SK-N-SH (cell line): ENCODE measurements at regions not wholly inside any gene's neighbourhood (a gene's known extent, or its start where the extent isn't known, plus 50 kb on each side); places are given as distances from the start of the nearest gene placed in this dataset.

Experiments used
- CTCF ChIA-PET: fragments of 300-600, 350-600 bp; formaldehyde crosslinking; extraction: SDS; loops from one replicate; lab custom pipeline; 2021; lab: Yijun Ruan, JAX
- POLR2A ChIA-PET: fragments of 350-600 bp; sonication (Branson Sonifier 250); formaldehyde crosslinking; extraction: SDS; loops from one replicate; lab custom pipeline; 2020; ENCODE audit warnings: antibody characterized with exemption, inconsistent platforms; lab: Yijun Ruan, JAX
- DNase-seq: peaks from one replicate; pipeline ENCODE4 v3.0.0; 2012
- H2AFZ ChIP-seq: fragments of 200-600 bp; sonication (generic); 2 replicates; pipeline ENCODE4 v1.8.1; 2016; ENCODE audit warnings: antibody characterized with exemption, mild to moderate bottlenecking, low read depth
- H3F3A ChIP-seq: fragments of 200-600 bp; sonication (generic); replicated peaks from 2 replicates; pipeline ENCODE3; 2016; ENCODE audit warnings: antibody characterized with exemption, mild to moderate bottlenecking; ENCODE audit not compliant: insufficient read depth
- H3K27ac ChIP-seq, 2 experiments: fragments of 200-500 bp in 1 of 2; fragments of 200-600 bp in 1 of 2; sonication (Bioruptor generic) in 1 of 2; sonication (generic), shearing (Covaris generic) in 1 of 2; 2 replicates each; pipeline versions ENCODE4 v1.5.1 to v1.6.1; 2014 to 2016; ENCODE audit warnings: low read depth in 2 of 2, inconsistent platforms in 1 of 2, low read length in 1 of 2, mild to moderate bottlenecking in 1 of 2, mixed read lengths in 1 of 2
- H3K27me3 ChIP-seq: fragments of 200-600 bp; sonication (generic), shearing (Covaris generic); 2 replicates; pipeline ENCODE4 v1.6.1; 2016; ENCODE audit warnings: mixed run types; ENCODE audit not compliant: insufficient read depth
- H3K36me3 ChIP-seq, 2 experiments: fragments of 200-500 bp in 1 of 2; fragments of 200-600 bp in 1 of 2; sonication (Bioruptor generic) in 1 of 2; sonication (generic) in 1 of 2; replicated peaks in 1 of 2; 2 replicates each; pipeline versions ENCODE3 to v1.5.1; 2014 to 2016; ENCODE audit warnings: low read length in 1 of 2, mild to moderate bottlenecking in 1 of 2; ENCODE audit not compliant: insufficient read depth in 2 of 2, control insufficient read depth in 1 of 2
- H3K4me1 ChIP-seq, 2 experiments: fragments of 200-500 bp in 1 of 2; fragments of 200-600 bp in 1 of 2; sonication (Bioruptor generic) in 1 of 2; sonication (generic), shearing (Covaris generic) in 1 of 2; 2 replicates each; pipeline versions ENCODE4 v1.5.1 to v1.6.1; 2014 to 2016; ENCODE audit warnings: low read depth in 1 of 2, low read length in 1 of 2, mixed run types in 1 of 2; ENCODE audit not compliant: insufficient read depth in 2 of 2, control insufficient read depth in 1 of 2
- H3K4me2 ChIP-seq: fragments of 200-600 bp; sonication (generic), shearing (Covaris generic); 2 replicates; pipeline ENCODE4 v1.6.1; 2017; ENCODE audit warnings: mixed run types
- H3K4me3 ChIP-seq, 2 experiments: fragments of 200-500 bp in 1 of 2; fragments of 200-600 bp in 1 of 2; sonication (Bioruptor generic) in 1 of 2; sonication (generic), shearing (Covaris generic) in 1 of 2; 2 replicates each; pipeline versions ENCODE4 v1.5.1 to v1.8.1; 2014 to 2016; ENCODE audit warnings: low read depth in 2 of 2, inconsistent platforms in 1 of 2, low read length in 1 of 2, mild to moderate bottlenecking in 1 of 2, mixed read lengths in 1 of 2, moderate library complexity in 1 of 2
- H3K79me2 ChIP-seq: fragments of 200-600 bp; sonication (generic); 2 replicates; pipeline ENCODE4 v1.8.1; 2017; ENCODE audit warnings: mild to moderate bottlenecking; ENCODE audit not compliant: insufficient read depth
- H3K9ac ChIP-seq: fragments of 200-600 bp; sonication (generic); 2 replicates; pipeline ENCODE4 v1.6.1; 2017; ENCODE audit warnings: mixed run types
- H3K9me2 ChIP-seq: fragments of 200-600 bp; sonication (generic); 2 replicates; pipeline ENCODE4 v1.6.1; 2017; ENCODE audit warnings: mixed run types
- H3K9me3 ChIP-seq: fragments of 200-600 bp; sonication (generic); 2 replicates; pipeline ENCODE4 v1.6.1; 2017; ENCODE audit warnings: mixed run types, mild to moderate bottlenecking, moderate library complexity
- H4K20me1 ChIP-seq: fragments of 200-600 bp; sonication (generic); 2 replicates; pipeline ENCODE4 v1.6.1; 2017; ENCODE audit warnings: mild to moderate bottlenecking, mixed run types; ENCODE audit not compliant: insufficient read depth
- CHD2 ChIP-seq: fragments of 150-350 bp; IDR thresholded peaks from 2 replicates; pipeline ENCODE4 v1.6.1; 2018; ENCODE audit warnings: low read length; ENCODE audit not compliant: partially characterized antibody
- FOXM1 ChIP-seq: IDR thresholded peaks from 2 replicates; pipeline ENCODE4 v1.4.0; 2012; ENCODE audit warnings: low read depth, mild to moderate bottlenecking
- GABPA ChIP-seq: IDR thresholded peaks from 2 replicates; pipeline ENCODE4 v1.4.0; 2012; ENCODE audit warnings: low read depth, mild to moderate bottlenecking
- JUND ChIP-seq: IDR thresholded peaks from 2 replicates; pipeline ENCODE4 v1.4.0; 2012
- MXI1 ChIP-seq: IDR thresholded peaks from 2 replicates; pipeline ENCODE4 v1.6.1; 2012; ENCODE audit warnings: mild to moderate bottlenecking, low read depth, low read length, improper control_type of control experiment
- NRF1 ChIP-seq: IDR thresholded peaks from 2 replicates; pipeline ENCODE4 v1.6.1; 2012; ENCODE audit warnings: low read depth, mild to moderate bottlenecking, low read length
- POLR2AphosphoS5 ChIP-seq: IDR thresholded peaks from 2 replicates; pipeline ENCODE4 v1.6.1; 2012; ENCODE audit warnings: low read depth, low read length
- RAD21 ChIP-seq: IDR thresholded peaks from 2 replicates; pipeline ENCODE4 v1.6.1; 2012; ENCODE audit warnings: mild to moderate bottlenecking, low read length
- RCOR1 ChIP-seq: fragments of 150-350 bp; IDR thresholded peaks from 2 replicates; pipeline ENCODE4 v1.6.1; 2017; ENCODE audit warnings: antibody characterized with exemption, low read length
- RXRA ChIP-seq: IDR thresholded peaks from 2 replicates; pipeline ENCODE4 v1.4.0; 2012; ENCODE audit warnings: low read depth, mild to moderate bottlenecking, borderline replicate concordance
- SIN3A ChIP-seq: IDR thresholded peaks from 2 replicates; pipeline ENCODE4 v1.6.1; 2012; ENCODE audit warnings: low read depth, mild to moderate bottlenecking, low read length, moderate library complexity, borderline replicate concordance
- TAF1 ChIP-seq: IDR thresholded peaks from 2 replicates; pipeline ENCODE4 v1.6.1; 2012; ENCODE audit warnings: low read depth, mild to moderate bottlenecking, low read length, moderate library complexity, borderline replicate concordance
- USF2 ChIP-seq: fragments of 150-350 bp; IDR thresholded peaks from 2 replicates; pipeline ENCODE4 v1.6.1; 2017; ENCODE audit warnings: antibody characterized with exemption, low read length, low read depth, borderline replicate concordance
- YY1 ChIP-seq: IDR thresholded peaks from 2 replicates; pipeline ENCODE4 v1.4.0; 2012; ENCODE audit warnings: low read depth, mild to moderate bottlenecking
- WGBS: methylation state at CpG from one replicate; pipeline ENCODE4 v1.1.6; 2017; ENCODE audit warnings: low lambda C conversion rate; 5-methylcytosine and 5-hydroxymethylcytosine counted together
- TF ChIP-seq, protein P1 (sequence below): IDR thresholded peaks from 2 replicates; pipeline ENCODE4; 2012
- TF ChIP-seq, protein P2 (sequence below): IDR thresholded peaks from 2 replicates; pipeline ENCODE4 v1.4.0; 2012; ENCODE audit warnings: low read depth, borderline replicate concordance
- TF ChIP-seq, protein P3 (sequence below): IDR thresholded peaks from 2 replicates; pipeline ENCODE4 v1.4.0; 2012; ENCODE audit warnings: low read depth
- TF ChIP-seq, protein P4 (sequence below): fragments of 150-350 bp; IDR thresholded peaks from 2 replicates; pipeline ENCODE4 v1.6.1; 2016; ENCODE audit warnings: mild to moderate bottlenecking, low read depth, low read length

- Histone ChIP-seq H3F3A (no peaks in the 10 kb centered on the region), H3K27me3 (no peaks in the 10 kb centered on the region; the same call in 1 of the 2 replicates), H3K4me3 (no peak overlapping the region), H3K4me1 (peaks cover 0 to 2% of the 10 kb centered on the region in 2 experiments; a peak in 1 of 4 replicates), H3K36me3 (no peaks in the 10 kb centered on the region), H3K9ac (no peak overlapping the region), H3K27ac (no peak overlapping the region), H3K79me2 (no peaks in the 10 kb centered on the region), H2AFZ (no peak overlapping the region), H4K20me1 (no peaks in the 10 kb centered on the region), H3K9me3 (no peaks in the 10 kb centered on the region), H3K9me2 (no peaks in the 10 kb centered on the region), H3K4me2 (no peak overlapping the region)
- CTCF ChIA-PET, result no interaction called here
- TF ChIP-seq, protein P1, sequence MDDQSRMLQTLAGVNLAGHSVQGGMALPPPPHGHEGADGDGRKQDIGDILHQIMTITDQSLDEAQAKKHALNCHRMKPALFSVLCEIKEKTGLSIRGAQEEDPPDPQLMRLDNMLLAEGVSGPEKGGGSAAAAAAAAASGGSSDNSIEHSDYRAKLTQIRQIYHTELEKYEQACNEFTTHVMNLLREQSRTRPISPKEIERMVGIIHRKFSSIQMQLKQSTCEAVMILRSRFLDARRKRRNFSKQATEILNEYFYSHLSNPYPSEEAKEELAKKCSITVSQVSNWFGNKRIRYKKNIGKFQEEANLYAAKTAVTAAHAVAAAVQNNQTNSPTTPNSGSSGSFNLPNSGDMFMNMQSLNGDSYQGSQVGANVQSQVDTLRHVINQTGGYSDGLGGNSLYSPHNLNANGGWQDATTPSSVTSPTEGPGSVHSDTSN, result no peak
- TF ChIP-seq MXI1 (no peak), POLR2AphosphoS5 (no peak), FOXM1 (no peak), RCOR1 (no peak), CHD2 (no peak)
- TF ChIP-seq, protein P2, sequence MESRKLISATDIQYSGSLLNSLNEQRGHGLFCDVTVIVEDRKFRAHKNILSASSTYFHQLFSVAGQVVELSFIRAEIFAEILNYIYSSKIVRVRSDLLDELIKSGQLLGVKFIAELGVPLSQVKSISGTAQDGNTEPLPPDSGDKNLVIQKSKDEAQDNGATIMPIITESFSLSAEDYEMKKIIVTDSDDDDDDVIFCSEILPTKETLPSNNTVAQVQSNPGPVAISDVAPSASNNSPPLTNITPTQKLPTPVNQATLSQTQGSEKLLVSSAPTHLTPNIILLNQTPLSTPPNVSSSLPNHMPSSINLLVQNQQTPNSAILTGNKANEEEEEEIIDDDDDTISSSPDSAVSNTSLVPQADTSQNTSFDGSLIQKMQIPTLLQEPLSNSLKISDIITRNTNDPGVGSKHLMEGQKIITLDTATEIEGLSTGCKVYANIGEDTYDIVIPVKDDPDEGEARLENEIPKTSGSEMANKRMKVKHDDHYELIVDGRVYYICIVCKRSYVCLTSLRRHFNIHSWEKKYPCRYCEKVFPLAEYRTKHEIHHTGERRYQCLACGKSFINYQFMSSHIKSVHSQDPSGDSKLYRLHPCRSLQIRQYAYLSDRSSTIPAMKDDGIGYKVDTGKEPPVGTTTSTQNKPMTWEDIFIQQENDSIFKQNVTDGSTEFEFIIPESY, result no peak
- DNase-seq, result no peak
- POLR2A ChIA-PET, result no interaction called here
Observed at GRCh38 chr9:38182321-38182720, 113.3 kb upstream of the SHB start.

DNA sequence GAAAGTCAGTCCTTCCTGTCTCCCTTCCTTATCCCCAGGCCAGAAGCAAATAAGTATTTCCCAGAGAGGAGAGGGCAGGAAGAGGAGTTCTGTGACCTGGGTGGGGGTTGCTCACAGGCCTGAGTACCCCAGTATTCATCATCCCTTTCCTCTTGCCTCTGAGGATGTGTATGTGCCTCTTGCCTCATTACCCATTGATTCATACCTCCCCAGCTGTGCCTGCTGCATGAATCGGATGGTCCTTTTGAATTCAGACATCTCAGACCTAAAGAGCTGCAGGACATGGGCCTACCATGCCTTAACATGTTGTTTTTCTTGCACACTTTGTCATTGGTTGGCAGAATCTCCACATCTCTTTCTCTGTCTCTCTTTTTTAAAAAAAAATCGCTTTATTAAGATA, 112.8 kb upstream of the SHB start:
- H3K4me2 ChIP-seq, result no peak overlapping the region
- H3K27me3 ChIP-seq, result no peaks in the 10 kb centered on the region; the same call in 1 of the 2 replicates
- no peak overlapping the region for H3K4me3 ChIP-seq
- ChIA-PET POLR2A (no interaction called here), CTCF (no interaction called here)
- no peaks in the 10 kb centered on the region for H3K79me2 ChIP-seq
- H3K9ac ChIP-seq, result no peak overlapping the region
- H3F3A ChIP-seq, result no peaks in the 10 kb centered on the region
- no peaks in the 10 kb centered on the region for H3K9me2 ChIP-seq
- no peak for TF ChIP-seq NRF1
- TF ChIP-seq SIN3A, result no peak
- TF ChIP-seq POLR2AphosphoS5, result no peak
- no peak for TF ChIP-seq TAF1
- no peak for TF ChIP-seq GABPA
- TF ChIP-seq USF2, result no peak
- TF ChIP-seq RAD21, result no peak
- TF ChIP-seq, protein P1, result no peak
- TF ChIP-seq YY1, result no peak
- no peak for TF ChIP-seq JUND
- no peak for TF ChIP-seq MXI1
- TF ChIP-seq, protein P3, sequence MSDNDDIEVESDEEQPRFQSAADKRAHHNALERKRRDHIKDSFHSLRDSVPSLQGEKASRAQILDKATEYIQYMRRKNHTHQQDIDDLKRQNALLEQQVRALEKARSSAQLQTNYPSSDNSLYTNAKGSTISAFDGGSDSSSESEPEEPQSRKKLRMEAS, result no peak
- no peak for TF ChIP-seq RXRA
- TF ChIP-seq, protein P4, sequence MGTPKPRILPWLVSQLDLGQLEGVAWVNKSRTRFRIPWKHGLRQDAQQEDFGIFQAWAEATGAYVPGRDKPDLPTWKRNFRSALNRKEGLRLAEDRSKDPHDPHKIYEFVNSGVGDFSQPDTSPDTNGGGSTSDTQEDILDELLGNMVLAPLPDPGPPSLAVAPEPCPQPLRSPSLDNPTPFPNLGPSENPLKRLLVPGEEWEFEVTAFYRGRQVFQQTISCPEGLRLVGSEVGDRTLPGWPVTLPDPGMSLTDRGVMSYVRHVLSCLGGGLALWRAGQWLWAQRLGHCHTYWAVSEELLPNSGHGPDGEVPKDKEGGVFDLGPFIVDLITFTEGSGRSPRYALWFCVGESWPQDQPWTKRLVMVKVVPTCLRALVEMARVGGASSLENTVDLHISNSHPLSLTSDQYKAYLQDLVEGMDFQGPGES, result no peak
- H3K9me3 ChIP-seq, result no peaks in the 10 kb centered on the region
- H4K20me1 ChIP-seq, result no peaks in the 10 kb centered on the region
- DNase-seq, result no peak
- H3K27ac ChIP-seq, result no peak overlapping the region
- H3K4me1 ChIP-seq, result peaks cover 0 to 2% of the 10 kb centered on the region in 2 experiments; a peak in 1 of 4 replicates
- WGBS, result 37% methylated on average over 2 of the region's 2 CpGs
- H3K36me3 ChIP-seq, result no peaks in the 10 kb centered on the region
- H2AFZ ChIP-seq, result no peak overlapping the region
